Tibial nerve (tissue), 3 donors: ENCODE measurements at regions not wholly inside any gene's neighbourhood (a gene's known extent, or its start where the extent isn't known, plus 50 kb on each side); places are given as distances from the start of the nearest gene placed in this dataset.

Experiments
- POLR2A ChIP-seq, 2 donors: fragments of 450-650 bp; IDR thresholded peaks; one replicate each; pipeline ENCODE4 v1.6.1; 2017; ENCODE audit warnings: antibody characterized with exemption in 2 of 2, mild to moderate bottlenecking in 2 of 2, moderate library complexity in 2 of 2
- TF ChIP-seq, protein P1 (sequence below), 5 experiments: fragments of 200-600 bp in 3 of 5; fragments of 450-650 bp in 2 of 5; sonication (generic) in 3 of 5; IDR thresholded peaks; one replicate each; pipeline ENCODE4 v1.5.1; 2016 to 2019; ENCODE audit warnings: antibody characterized with exemption in 5 of 5, mild to moderate bottlenecking in 3 of 5, moderate library complexity in 2 of 5

DNA sequence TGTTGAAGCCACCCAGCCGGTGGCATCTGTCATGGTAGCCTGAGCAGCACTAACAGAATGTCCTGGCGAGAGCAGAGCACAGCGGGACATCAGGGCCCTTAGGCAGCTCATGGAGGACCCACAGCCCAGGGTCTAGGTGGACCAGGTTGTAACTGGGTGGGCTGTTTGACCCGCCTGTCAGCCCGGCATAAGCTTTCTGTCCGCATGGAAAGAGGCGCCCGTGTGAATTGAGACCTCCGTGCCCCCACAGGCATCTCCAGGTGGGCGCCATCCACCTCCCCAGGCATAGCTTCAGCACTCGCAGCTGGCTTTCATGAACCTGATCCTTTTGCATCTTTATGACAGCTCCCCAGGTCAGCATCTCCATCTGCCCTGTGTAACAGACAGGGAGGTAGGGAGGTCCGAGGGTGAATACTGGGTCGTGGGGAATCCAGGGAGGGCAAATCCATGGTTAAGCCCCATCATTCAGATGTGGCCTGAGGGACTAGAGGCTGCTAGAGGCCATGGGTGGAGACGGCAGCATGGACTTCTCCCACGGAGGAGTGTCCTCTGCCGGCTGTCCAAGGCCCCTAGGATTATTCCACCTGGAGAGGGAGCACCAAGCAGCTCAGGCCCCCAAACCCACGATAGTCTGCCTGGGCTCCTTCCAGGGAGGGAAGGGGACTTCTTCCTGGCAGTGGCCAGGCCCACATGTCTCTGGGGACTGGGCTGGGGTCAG, 371.6 kb upstream of the MKI67 start:
- no peak for TF ChIP-seq POLR2A (IDR thresholded peaks at IDR 0.05)
- TF ChIP-seq, protein P1, sequence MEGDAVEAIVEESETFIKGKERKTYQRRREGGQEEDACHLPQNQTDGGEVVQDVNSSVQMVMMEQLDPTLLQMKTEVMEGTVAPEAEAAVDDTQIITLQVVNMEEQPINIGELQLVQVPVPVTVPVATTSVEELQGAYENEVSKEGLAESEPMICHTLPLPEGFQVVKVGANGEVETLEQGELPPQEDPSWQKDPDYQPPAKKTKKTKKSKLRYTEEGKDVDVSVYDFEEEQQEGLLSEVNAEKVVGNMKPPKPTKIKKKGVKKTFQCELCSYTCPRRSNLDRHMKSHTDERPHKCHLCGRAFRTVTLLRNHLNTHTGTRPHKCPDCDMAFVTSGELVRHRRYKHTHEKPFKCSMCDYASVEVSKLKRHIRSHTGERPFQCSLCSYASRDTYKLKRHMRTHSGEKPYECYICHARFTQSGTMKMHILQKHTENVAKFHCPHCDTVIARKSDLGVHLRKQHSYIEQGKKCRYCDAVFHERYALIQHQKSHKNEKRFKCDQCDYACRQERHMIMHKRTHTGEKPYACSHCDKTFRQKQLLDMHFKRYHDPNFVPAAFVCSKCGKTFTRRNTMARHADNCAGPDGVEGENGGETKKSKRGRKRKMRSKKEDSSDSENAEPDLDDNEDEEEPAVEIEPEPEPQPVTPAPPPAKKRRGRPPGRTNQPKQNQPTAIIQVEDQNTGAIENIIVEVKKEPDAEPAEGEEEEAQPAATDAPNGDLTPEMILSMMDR (IDR thresholded peaks at IDR 0.05) = no peak
